ENCODE measurements at regions not wholly inside any gene's neighbourhood (a gene's known extent, or its start where the extent isn't known, plus 50 kb on each side); places are given as distances from the start of the nearest gene placed in this dataset.

GRCh38 chr7:19916046-19916445 lies 142.6 kb upstream of the TMEM196 start:
- Histone ChIP-seq H3K9ac (ENCODE audit: low read depth, low read length, poor library complexity, severe bottlenecking) (no peak overlapping the region), H3K9me3 (ENCODE audit: insufficient read depth, low read depth, low read length) (no peaks in the 10 kb centered on the region), H4K20me1 (ENCODE audit: insufficient read depth, low read length, poor library complexity, severe bottlenecking) (no peaks in the 10 kb centered on the region), H2AFZ (ENCODE audit: low read length) (no peak overlapping the region), H3K79me2 (ENCODE audit: insufficient read depth, low read length) (no peaks in the 10 kb centered on the region), H3K4me1 (ENCODE audit: insufficient read depth, low read length, poor library complexity, severe bottlenecking) (no peaks in the 10 kb centered on the region), H3K36me3 (ENCODE audit: insufficient read depth, low read length) (no peaks in the 10 kb centered on the region), H3F3A (ENCODE audit: low read depth) (no peaks in the 10 kb centered on the region), H3K4me2 (ENCODE audit: low read depth, low read length, poor library complexity, severe bottlenecking) (no peak overlapping the region), H3K4me3 (ENCODE audit: low read length, poor library complexity, severe bottlenecking) (no peak overlapping the region), H3K27me3 (ENCODE audit: insufficient read depth, low read length, poor library complexity, severe bottlenecking) (no peaks in the 10 kb centered on the region), H3K9me2 (replicated peaks; ENCODE audit: low read depth, low read length) (no peaks in the 10 kb centered on the region)
- no peak for TF ChIP-seq EZH2phosphoT487 (IDR thresholded peaks at IDR 0.05; ENCODE audit: borderline replicate concordance)
- TF ChIP-seq, protein P1, sequence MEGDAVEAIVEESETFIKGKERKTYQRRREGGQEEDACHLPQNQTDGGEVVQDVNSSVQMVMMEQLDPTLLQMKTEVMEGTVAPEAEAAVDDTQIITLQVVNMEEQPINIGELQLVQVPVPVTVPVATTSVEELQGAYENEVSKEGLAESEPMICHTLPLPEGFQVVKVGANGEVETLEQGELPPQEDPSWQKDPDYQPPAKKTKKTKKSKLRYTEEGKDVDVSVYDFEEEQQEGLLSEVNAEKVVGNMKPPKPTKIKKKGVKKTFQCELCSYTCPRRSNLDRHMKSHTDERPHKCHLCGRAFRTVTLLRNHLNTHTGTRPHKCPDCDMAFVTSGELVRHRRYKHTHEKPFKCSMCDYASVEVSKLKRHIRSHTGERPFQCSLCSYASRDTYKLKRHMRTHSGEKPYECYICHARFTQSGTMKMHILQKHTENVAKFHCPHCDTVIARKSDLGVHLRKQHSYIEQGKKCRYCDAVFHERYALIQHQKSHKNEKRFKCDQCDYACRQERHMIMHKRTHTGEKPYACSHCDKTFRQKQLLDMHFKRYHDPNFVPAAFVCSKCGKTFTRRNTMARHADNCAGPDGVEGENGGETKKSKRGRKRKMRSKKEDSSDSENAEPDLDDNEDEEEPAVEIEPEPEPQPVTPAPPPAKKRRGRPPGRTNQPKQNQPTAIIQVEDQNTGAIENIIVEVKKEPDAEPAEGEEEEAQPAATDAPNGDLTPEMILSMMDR (conservative IDR thresholded peaks at IDR 0.05; ENCODE audit: low read length) = no peak

DNA sequence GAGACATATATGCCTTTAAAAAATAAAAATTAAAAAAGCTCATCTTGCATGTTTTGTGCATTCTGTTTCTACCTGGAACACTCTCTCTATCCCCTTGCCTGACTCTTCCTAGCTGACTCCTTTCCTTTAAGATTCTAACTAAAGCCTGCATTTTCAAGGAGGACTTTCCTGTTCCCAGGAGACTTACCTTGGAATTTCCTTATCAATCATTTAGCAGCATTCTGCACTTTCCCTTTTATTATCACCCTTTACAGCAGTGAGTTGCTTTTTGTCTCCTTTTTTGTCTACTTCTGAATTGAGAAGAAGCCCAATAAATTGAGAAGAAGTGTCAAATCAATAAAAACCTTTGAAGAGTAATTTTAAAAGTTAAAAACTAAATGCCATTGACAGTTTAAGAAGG lies 142.2 kb upstream of the TMEM196 start:
- Histone ChIP-seq H3K9me3 (ENCODE audit: insufficient read depth, low read depth, low read length) (no peaks in the 10 kb centered on the region), H3K4me1 (ENCODE audit: insufficient read depth, low read length, poor library complexity, severe bottlenecking) (no peaks in the 10 kb centered on the region), H3K9ac (ENCODE audit: low read depth, low read length, poor library complexity, severe bottlenecking) (no peak overlapping the region), H3K79me2 (ENCODE audit: insufficient read depth, low read length) (no peaks in the 10 kb centered on the region), H3K36me3 (ENCODE audit: insufficient read depth, low read length) (no peaks in the 10 kb centered on the region), H3K4me3 (ENCODE audit: low read length, poor library complexity, severe bottlenecking) (no peak overlapping the region), H3F3A (ENCODE audit: low read depth) (no peaks in the 10 kb centered on the region), H4K20me1 (ENCODE audit: insufficient read depth, low read length, poor library complexity, severe bottlenecking) (no peaks in the 10 kb centered on the region), H3K9me2 (replicated peaks; ENCODE audit: low read depth, low read length) (no peaks in the 10 kb centered on the region), H3K4me2 (ENCODE audit: low read depth, low read length, poor library complexity, severe bottlenecking) (no peak overlapping the region), H3K27me3 (ENCODE audit: insufficient read depth, low read length, poor library complexity, severe bottlenecking) (no peaks in the 10 kb centered on the region), H2AFZ (ENCODE audit: low read length) (no peak overlapping the region)
- TF ChIP-seq, protein P1 (conservative IDR thresholded peaks at IDR 0.05; ENCODE audit: low read length) = no peak
- TF ChIP-seq EZH2phosphoT487 (IDR thresholded peaks at IDR 0.05; ENCODE audit: borderline replicate concordance) = no peak

GRCh38 chr7:19914866-19915265 lies 141.4 kb upstream of the TMEM196 start:
- no peaks in the 10 kb centered on the region for H3K4me1 ChIP-seq (ENCODE audit: insufficient read depth, low read length, poor library complexity, severe bottlenecking)
- H2AFZ ChIP-seq (ENCODE audit: low read length) = no peak overlapping the region
- H3K79me2 ChIP-seq (ENCODE audit: insufficient read depth, low read length) = no peaks in the 10 kb centered on the region
- no peaks in the 10 kb centered on the region for H3K27me3 ChIP-seq (ENCODE audit: insufficient read depth, low read length, poor library complexity, severe bottlenecking)
- H4K20me1 ChIP-seq (ENCODE audit: insufficient read depth, low read length, poor library complexity, severe bottlenecking) = no peaks in the 10 kb centered on the region
- no peaks in the 10 kb centered on the region for H3K9me2 ChIP-seq (replicated peaks; ENCODE audit: low read depth, low read length)
- H3K4me3 ChIP-seq (ENCODE audit: low read length, poor library complexity, severe bottlenecking) = no peak overlapping the region
- H3K9ac ChIP-seq (ENCODE audit: low read depth, low read length, poor library complexity, severe bottlenecking) = no peak overlapping the region
- H3K36me3 ChIP-seq (ENCODE audit: insufficient read depth, low read length) = no peaks in the 10 kb centered on the region
- TF ChIP-seq EZH2phosphoT487 (IDR thresholded peaks at IDR 0.05; ENCODE audit: borderline replicate concordance) = no peak
- TF ChIP-seq, protein P1 (conservative IDR thresholded peaks at IDR 0.05; ENCODE audit: low read length) = no peak
- no peak overlapping the region for H3K4me2 ChIP-seq (ENCODE audit: low read depth, low read length, poor library complexity, severe bottlenecking)
- no peaks in the 10 kb centered on the region for H3F3A ChIP-seq (ENCODE audit: low read depth)
- H3K9me3 ChIP-seq (ENCODE audit: insufficient read depth, low read depth, low read length) = no peaks in the 10 kb centered on the region

All from Loucy (cell line).